ENCODE measurements at regions not wholly inside any gene's neighbourhood (a gene's known extent, or its start where the extent isn't known, plus 50 kb on each side); places are given as distances from the start of the nearest gene placed in this dataset.

- H3K4me3 ChIP-seq = no peak overlapping the region
- DNase-seq (no peak), ATAC-seq (no peak)
- intact Hi-C loops (cut with DNase I) = no loop called here
- no peaks in the 10 kb centered on the region for H3K36me3 ChIP-seq (ENCODE audit: insufficient read depth in 1 of 2, low read depth in 1 of 2)
- no peaks in the 10 kb centered on the region for H3K9me3 ChIP-seq
- H3K4me1 ChIP-seq = no peaks in the 10 kb centered on the region
- WGBS, 3 donors = 89 to 94% (median 90%) methylated on average over 5 of the region's 5 CpGs
- TF ChIP-seq CTCF (IDR thresholded peaks at IDR 0.05) = no peak
- H3K27me3 ChIP-seq (ENCODE audit: insufficient read depth in 3 of 3, low read length in 2 of 3) = no peaks in the 10 kb centered on the region
- H3K27ac ChIP-seq = no peak overlapping the region
Observed at GRCh38 chr7:85820702-85821443, 634.0 kb upstream of the SEMA3D start.

- no peaks in the 10 kb centered on the region for H3K4me1 ChIP-seq
- no peaks in the 10 kb centered on the region for H3K9me3 ChIP-seq
- ATAC-seq (no peak), DNase-seq (no peak)
- no peaks in the 10 kb centered on the region for H3K27me3 ChIP-seq (ENCODE audit: insufficient read depth in 3 of 3, low read length in 2 of 3)
- no peak for TF ChIP-seq CTCF (IDR thresholded peaks at IDR 0.05)
- no peak overlapping the region for H3K4me3 ChIP-seq
- intact Hi-C loops (cut with DNase I) = no loop called here
- H3K36me3 ChIP-seq (ENCODE audit: insufficient read depth in 1 of 2, low read depth in 1 of 2) = no peaks in the 10 kb centered on the region
- no peak overlapping the region for H3K27ac ChIP-seq
Observed at GRCh38 chr7:85815526-85815925, 628.7 kb upstream of the SEMA3D start.

GRCh38 chr7:85806321-85806720 is 619.5 kb upstream of the SEMA3D start:
- Histone ChIP-seq H3K27me3 (ENCODE audit: insufficient read depth in 3 of 3, low read length in 2 of 3) (no peaks in the 10 kb centered on the region), H3K4me3 (no peak overlapping the region), H3K4me1 (no peaks in the 10 kb centered on the region), H3K36me3 (ENCODE audit: insufficient read depth in 1 of 2, low read depth in 1 of 2) (no peaks in the 10 kb centered on the region), H3K27ac (no peak overlapping the region), H3K9me3 (no peaks in the 10 kb centered on the region)
- ATAC-seq (no peak), DNase-seq (no peak)
- intact Hi-C loops (cut with DNase I) = no loop called here
- no peak for TF ChIP-seq CTCF (IDR thresholded peaks at IDR 0.05)

- Histone ChIP-seq H3K27me3 (ENCODE audit: insufficient read depth in 3 of 3, low read length in 2 of 3) (no peaks in the 10 kb centered on the region), H3K36me3 (ENCODE audit: insufficient read depth in 1 of 2, low read depth in 1 of 2) (no peaks in the 10 kb centered on the region), H3K4me1 (no peaks in the 10 kb centered on the region), H3K4me3 (no peak overlapping the region), H3K27ac (no peak overlapping the region), H3K9me3 (no peaks in the 10 kb centered on the region)
- intact Hi-C loops (cut with DNase I) = no loop called here
- ATAC-seq (no peak), DNase-seq (no peak)
- TF ChIP-seq CTCF (IDR thresholded peaks at IDR 0.05) = no peak
Observed at GRCh38 chr7:85805656-85806055, 618.8 kb upstream of the SEMA3D start.

GRCh38 chr7:85805249-85805648 is 618.4 kb upstream of the SEMA3D start:
- TF ChIP-seq CTCF (IDR thresholded peaks at IDR 0.05) = no peak
- no peaks in the 10 kb centered on the region for H3K27me3 ChIP-seq (ENCODE audit: insufficient read depth in 3 of 3, low read length in 2 of 3)
- no peaks in the 10 kb centered on the region for H3K36me3 ChIP-seq (ENCODE audit: insufficient read depth in 1 of 2, low read depth in 1 of 2)
- H3K27ac ChIP-seq = no peak overlapping the region
- DNase-seq (no peak), ATAC-seq (no peak)
- no peak overlapping the region for H3K4me3 ChIP-seq
- no peaks in the 10 kb centered on the region for H3K4me1 ChIP-seq
- intact Hi-C loops (cut with DNase I) = no loop called here
- no peaks in the 10 kb centered on the region for H3K9me3 ChIP-seq
- 83 to 91% (median 85%) methylated on average over 3 of the region's 3 CpGs for WGBS, 3 donors

Data from psoas muscle (tissue), 7 donors.